ENCODE measurements at regions not wholly inside any gene's neighbourhood (a gene's known extent, or its start where the extent isn't known, plus 50 kb on each side); places are given as distances from the start of the nearest gene placed in this dataset.

- no peak overlapping the region for H2AK9ac ChIP-seq (replicated peaks; ENCODE audit: low read depth, low read length, poor library complexity)
- no CpG with 5 or more reads among the region's 2 CpGs for WGBS, 2 experiments (ENCODE audit: extremely low coverage in 2 of 2, insufficient read length in 1 of 2)
- 0 out of 2 replicates have a peak overlapping the region, but pooled peaks have one; percentile 80 for H2BK20ac ChIP-seq (ENCODE audit: low read depth, low read length)
- H4K91ac ChIP-seq (ENCODE audit: insufficient read depth, low read depth, low read length), result no peak overlapping the region
- H3K4me2 ChIP-seq (ENCODE audit: low read depth, low read length), result no peak overlapping the region
- H3K4me1 ChIP-seq (ENCODE audit: control insufficient read depth, insufficient read depth, low read length), result peaks cover 19% of the 10 kb centered on the region
- peak overlapping the region; percentile 85; the same call in 2 of the 3 replicates for H2BK15ac ChIP-seq (ENCODE audit: low read depth, low read length)
- TF ChIP-seq NFE2L2 (IDR thresholded peaks at IDR 0.05; ENCODE audit: low read depth, low read length), result no peak
- peak; percentile 19; the same call in 1 of the 2 replicates for TF ChIP-seq CTCF (conservative IDR thresholded peaks at IDR 0.05; ENCODE audit: low read depth, low read length)
- TF ChIP-seq CEBPB (IDR thresholded peaks at IDR 0.05; ENCODE audit: low read depth, low read length), result peak; percentile 89
- no peak overlapping the region for H3K56ac ChIP-seq (ENCODE audit: extremely low read depth, insufficient read depth, low read length)
- ChIA-PET CTCF (interaction anchor here (0.5 to 1.0 kb wide), 3 partner anchors 9 to 133 kb away, joined by 3 to 4 read pairs (median 3); no protein-coding TSS in a partner anchor), POLR2A (ENCODE audit: unreplicated experiment) (no interaction called here)
- H4K5ac ChIP-seq (ENCODE audit: low read depth, low read length), result no peak overlapping the region
- no peak overlapping the region for H2AFZ ChIP-seq (replicated peaks; ENCODE audit: low read length, poor library complexity)
- H3K18ac ChIP-seq (ENCODE audit: low read depth, low read length), result no peak overlapping the region
- no peaks in the 10 kb centered on the region for H3K79me1 ChIP-seq (ENCODE audit: low read depth in 1 of 2, low read length in 2 of 2)
- in situ Hi-C loops (cut with MboI; ENCODE audit: low sequenced_read_pairs) (no loop called here), intact Hi-C loops (cut with micrococcal nuclease) (no loop called here), dilution Hi-C loops (cut with HindIII; ENCODE audit: low sequenced_read_pairs, unreplicated experiment) (no loop called here)
- H2BK5ac ChIP-seq (ENCODE audit: low read depth, low read length, poor library complexity, severe bottlenecking), result peak overlapping the region; percentile 75
- no peak overlapping the region for H3K9ac ChIP-seq (ENCODE audit: low read depth, low read length)
- H2BK120ac ChIP-seq (ENCODE audit: low read depth, low read length), result 0 out of 2 replicates have a peak overlapping the region, but pooled peaks have one; percentile 51
- no peaks in the 10 kb centered on the region for H3K36me3 ChIP-seq (ENCODE audit: control insufficient read depth, insufficient read depth, low read length)
- H4K8ac ChIP-seq (ENCODE audit: low read depth in 2 of 2, low read length in 2 of 2), result no peak overlapping the region
- H3K27me3 ChIP-seq (ENCODE audit: control insufficient read depth, insufficient read depth, low read length), result no peaks in the 10 kb centered on the region
- ATAC-seq (ENCODE audit: low read depth) (no peak), DNase-seq (peak; percentile 76)
- peaks cover 14% of the 10 kb centered on the region for H3K9me1 ChIP-seq (ENCODE audit: insufficient read depth, low read length)
- H3K27ac ChIP-seq (ENCODE audit: insufficient read depth, low read length), result no peak overlapping the region
- H3K23ac ChIP-seq (ENCODE audit: low read depth, low read length), result no peak overlapping the region
- no TSS peak for BruUV-seq (replicated peaks)
- no peaks in the 10 kb centered on the region for H3K9me3 ChIP-seq (ENCODE audit: control insufficient read depth, insufficient read depth, low read length)
- no peak overlapping the region for H3K4me3 ChIP-seq (ENCODE audit: insufficient read depth, low read depth, low read length)
- no peak overlapping the region for H2AK5ac ChIP-seq (ENCODE audit: low read depth, low read length)
- no peak overlapping the region for H3K4ac ChIP-seq (ENCODE audit: low read depth, low read length)
- no peak overlapping the region for H3K14ac ChIP-seq (replicated peaks; ENCODE audit: low read depth, low read length)
- no peaks in the 10 kb centered on the region for H4K20me1 ChIP-seq (ENCODE audit: insufficient read depth, low read length)
Measured at GRCh38 chr6:1479095-1479494, 89.7 kb downstream of the FOXF2 start.

All from IMR-90 (cell line).